ENCODE measurements at regions not wholly inside any gene's neighbourhood (a gene's known extent, or its start where the extent isn't known, plus 50 kb on each side); places are given as distances from the start of the nearest gene placed in this dataset.

DNA sequence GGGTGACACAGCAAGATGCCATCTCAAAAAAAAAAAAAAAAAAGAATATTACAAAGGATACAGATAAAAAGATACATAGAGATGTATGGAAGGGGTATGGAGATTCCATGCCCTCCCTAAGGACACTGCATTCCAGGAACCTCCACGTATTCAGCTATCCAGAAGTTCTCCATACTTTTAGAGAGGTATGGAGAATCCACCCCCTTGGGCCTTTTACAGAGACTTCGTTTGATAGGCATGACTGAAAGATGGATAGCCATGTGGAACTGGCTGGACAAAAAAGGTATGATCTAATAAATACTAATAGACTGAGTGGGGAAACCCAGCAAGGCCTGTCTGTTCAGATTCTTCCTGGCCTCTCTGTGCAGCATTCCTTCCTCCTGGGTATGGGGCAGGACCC is 56.6 kb upstream of the DMRT1 start:
- Histone ChIP-seq H3K27me3 (no peaks in the 10 kb centered on the region), H3K36me3 (no peaks in the 10 kb centered on the region), H3K9me3 (no peaks in the 10 kb centered on the region), H3K4me3 (no peak overlapping the region), H3K27ac (no peak overlapping the region), H3K4me1 (no peaks in the 10 kb centered on the region)
- intact Hi-C loops (cut with DNase I), result no loop called here
- DNase-seq, result no peak
- TF ChIP-seq, protein P1, sequence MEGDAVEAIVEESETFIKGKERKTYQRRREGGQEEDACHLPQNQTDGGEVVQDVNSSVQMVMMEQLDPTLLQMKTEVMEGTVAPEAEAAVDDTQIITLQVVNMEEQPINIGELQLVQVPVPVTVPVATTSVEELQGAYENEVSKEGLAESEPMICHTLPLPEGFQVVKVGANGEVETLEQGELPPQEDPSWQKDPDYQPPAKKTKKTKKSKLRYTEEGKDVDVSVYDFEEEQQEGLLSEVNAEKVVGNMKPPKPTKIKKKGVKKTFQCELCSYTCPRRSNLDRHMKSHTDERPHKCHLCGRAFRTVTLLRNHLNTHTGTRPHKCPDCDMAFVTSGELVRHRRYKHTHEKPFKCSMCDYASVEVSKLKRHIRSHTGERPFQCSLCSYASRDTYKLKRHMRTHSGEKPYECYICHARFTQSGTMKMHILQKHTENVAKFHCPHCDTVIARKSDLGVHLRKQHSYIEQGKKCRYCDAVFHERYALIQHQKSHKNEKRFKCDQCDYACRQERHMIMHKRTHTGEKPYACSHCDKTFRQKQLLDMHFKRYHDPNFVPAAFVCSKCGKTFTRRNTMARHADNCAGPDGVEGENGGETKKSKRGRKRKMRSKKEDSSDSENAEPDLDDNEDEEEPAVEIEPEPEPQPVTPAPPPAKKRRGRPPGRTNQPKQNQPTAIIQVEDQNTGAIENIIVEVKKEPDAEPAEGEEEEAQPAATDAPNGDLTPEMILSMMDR (IDR thresholded peaks at IDR 0.05), result no peak
- ATAC-seq, result no peak

DNA sequence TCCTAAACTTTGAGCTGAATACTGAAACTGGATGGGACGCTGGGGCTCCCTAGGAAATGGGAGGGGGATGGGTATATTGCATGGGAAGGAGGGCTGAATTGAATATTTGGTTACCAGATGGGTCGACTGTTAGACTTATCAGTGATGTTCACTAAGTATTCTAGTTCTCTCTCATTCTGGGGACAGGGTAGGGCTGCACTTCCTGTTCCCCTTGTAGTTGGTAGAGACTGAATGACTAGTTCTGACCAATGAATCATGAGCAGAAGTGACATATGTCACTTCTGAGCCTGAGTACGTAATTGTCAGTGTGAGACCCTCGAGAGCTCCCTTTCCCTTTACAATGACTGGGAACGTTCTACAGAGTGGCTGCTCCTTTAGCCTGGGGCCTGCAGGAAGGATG is 55.5 kb upstream of the DMRT1 start:
- TF ChIP-seq, protein P1 (IDR thresholded peaks at IDR 0.05), result no peak
- H3K27ac ChIP-seq, result no peak overlapping the region
- H3K27me3 ChIP-seq, result no peaks in the 10 kb centered on the region
- ATAC-seq, result no peak
- H3K4me3 ChIP-seq, result no peak overlapping the region
- H3K4me1 ChIP-seq, result no peaks in the 10 kb centered on the region
- intact Hi-C loops (cut with DNase I), result no loop called here
- H3K9me3 ChIP-seq, result no peaks in the 10 kb centered on the region
- DNase-seq, result no peak
- no peaks in the 10 kb centered on the region for H3K36me3 ChIP-seq

DNA sequence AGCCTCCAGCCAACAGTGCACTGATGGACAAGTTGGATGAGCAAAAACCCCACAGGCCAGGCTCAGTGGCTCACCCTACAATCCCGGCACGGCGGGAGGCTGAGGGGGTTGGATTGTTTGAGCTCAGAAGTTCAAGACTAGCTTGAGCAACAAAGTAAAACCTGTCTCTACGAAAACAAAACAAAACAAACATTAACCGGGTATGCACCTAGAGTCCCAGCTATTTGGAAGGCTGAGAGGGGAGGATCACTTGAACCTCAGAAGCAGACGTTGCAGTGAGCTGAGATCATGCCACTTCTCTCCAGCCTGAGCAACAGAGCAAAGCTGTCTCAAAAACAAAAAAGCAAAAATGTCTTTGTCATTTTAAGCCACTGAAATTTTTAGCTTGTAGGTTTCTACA is 55.1 kb upstream of the DMRT1 start:
- ATAC-seq, result peak; percentile 58

DNA sequence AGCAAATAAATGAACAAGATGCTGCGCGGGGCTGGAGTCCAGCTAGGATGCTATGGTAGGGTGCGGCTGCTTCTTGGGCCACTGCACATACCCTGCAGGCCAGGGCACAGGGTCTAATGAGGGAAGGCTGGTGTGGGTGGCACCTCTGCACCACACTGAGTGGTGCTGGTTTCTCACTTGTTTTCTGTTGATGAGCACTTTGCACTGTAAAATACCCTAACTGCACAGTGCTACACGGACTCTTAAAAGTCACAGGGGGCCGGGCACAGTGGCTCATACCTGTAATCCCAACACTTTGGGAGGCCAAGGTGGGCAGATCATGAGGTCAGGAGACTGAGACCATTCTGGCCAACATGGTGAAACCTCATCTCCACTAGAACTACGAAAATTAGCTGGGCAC is 52.7 kb upstream of the DMRT1 start:
- no peaks in the 10 kb centered on the region for H3K36me3 ChIP-seq
- H3K4me1 ChIP-seq, result no peaks in the 10 kb centered on the region
- DNase-seq (no peak), ATAC-seq (no peak)
- TF ChIP-seq, protein P1 (IDR thresholded peaks at IDR 0.05), result no peak
- H3K9me3 ChIP-seq, result no peaks in the 10 kb centered on the region
- H3K27ac ChIP-seq, result no peak overlapping the region
- no peak overlapping the region for H3K4me3 ChIP-seq
- no peaks in the 10 kb centered on the region for H3K27me3 ChIP-seq
- intact Hi-C loops (cut with DNase I), result no loop called here

More for the DNA sequence above, 55.1 kb upstream of the DMRT1 start:
- Histone ChIP-seq H3K4me1 (no peaks in the 10 kb centered on the region), H3K27ac (no peak overlapping the region), H3K4me3 (no peak overlapping the region), H3K36me3 (no peaks in the 10 kb centered on the region), H3K27me3 (no peaks in the 10 kb centered on the region), H3K9me3 (no peaks in the 10 kb centered on the region)
- intact Hi-C loops (cut with DNase I), result no loop called here
- DNase-seq, result peak in 1 of 4 donors; percentile 10
- TF ChIP-seq, protein P1 (IDR thresholded peaks at IDR 0.05), result no peak

Measured in left lung (tissue), 4 donors.